GM23248 (cell line): ENCODE measurements at regions not wholly inside any gene's neighbourhood (a gene's known extent, or its start where the extent isn't known, plus 50 kb on each side); places are given as distances from the start of the nearest gene placed in this dataset.

ENCODE experiments used
- DNase-seq: peaks from one replicate; pipeline ENCODE4 v3.0.0-alpha.2; 2015
- H2AFZ ChIP-seq: fragments of 200-600 bp; sonication (generic); 2 replicates; pipeline ENCODE4 v1.6.1; 2016; ENCODE audit warnings: antibody characterized with exemption
- H3F3A ChIP-seq: fragments of 200-600 bp; sonication (generic); 2 replicates; pipeline ENCODE4 v1.6.1; 2016; ENCODE audit warnings: mild to moderate bottlenecking, antibody characterized with exemption, mixed run types; ENCODE audit not compliant: insufficient read depth
- H3K27ac ChIP-seq: fragments of 200-600 bp; sonication (generic); 2 replicates; pipeline ENCODE4 v1.5.1; 2016; ENCODE audit warnings: mild to moderate bottlenecking
- H3K27me3 ChIP-seq: fragments of 200-600 bp; sonication (generic); replicated peaks from 2 replicates; pipeline ENCODE4 v1.6.1; 2016; ENCODE audit warnings: mild to moderate bottlenecking; ENCODE audit not compliant: insufficient read depth
- H3K36me3 ChIP-seq: fragments of 200-600 bp; sonication (generic); 2 replicates; pipeline ENCODE4 v1.6.1; 2016; ENCODE audit warnings: low read depth, mild to moderate bottlenecking
- H3K4me1 ChIP-seq: fragments of 200-600 bp; sonication (generic); 2 replicates; pipeline ENCODE4 v1.6.1; 2016; ENCODE audit warnings: mild to moderate bottlenecking; ENCODE audit not compliant: insufficient read depth
- H3K4me2 ChIP-seq: fragments of 200-600 bp; sonication (generic); one replicate; pipeline ENCODE4 v1.6.1; 2016; ENCODE audit warnings: mild to moderate bottlenecking; ENCODE audit not compliant: unreplicated experiment
- H3K4me3 ChIP-seq: fragments of 200-600 bp; sonication (generic); 2 replicates; pipeline ENCODE4 v1.5.1; 2016; ENCODE audit warnings: mild to moderate bottlenecking
- H3K79me2 ChIP-seq: fragments of 200-600 bp; sonication (generic); 2 replicates; pipeline ENCODE4 v1.6.1; 2016; ENCODE audit warnings: mild to moderate bottlenecking; ENCODE audit not compliant: insufficient read depth
- H3K9ac ChIP-seq: fragments of 200-600 bp; sonication (generic); 2 replicates; pipeline ENCODE4 v1.6.1; 2016; ENCODE audit warnings: mild to moderate bottlenecking
- H3K9me2 ChIP-seq: fragments of 200-600 bp; sonication (generic); 2 replicates; pipeline ENCODE4 v1.6.1; 2016; ENCODE audit warnings: mixed run types, mild to moderate bottlenecking, moderate library complexity; ENCODE audit not compliant: insufficient read depth
- H3K9me3 ChIP-seq: fragments of 200-600 bp; sonication (generic); one replicate; pipeline ENCODE4 v1.6.1; 2017; ENCODE audit warnings: low read depth
- H4K20me1 ChIP-seq: fragments of 200-600 bp; sonication (generic); 2 replicates; pipeline ENCODE4 v1.6.0; 2016; ENCODE audit not compliant: insufficient read depth
- EZH2 ChIP-seq: fragments of 200-600 bp; sonication (generic); IDR thresholded peaks from 2 replicates; pipeline ENCODE4 v1.6.1; 2018; ENCODE audit warnings: antibody characterized with exemption, mild to moderate bottlenecking; ENCODE audit not compliant: insufficient read depth, poor library complexity, severe bottlenecking
- EZH2phosphoT487 ChIP-seq: fragments of 200-600 bp; sonication (generic); IDR thresholded peaks from 2 replicates; pipeline ENCODE4 v1.6.1; 2018; ENCODE audit warnings: antibody characterized with exemption, moderate library complexity, mild to moderate bottlenecking, low read depth; ENCODE audit not compliant: insufficient read depth
- WGBS, 2 experiments: methylation state at CpG; one replicate each; pipeline ENCODE4 v1.1.6; 2015 to 2017; ENCODE audit warnings: low lambda C conversion rate in 2 of 2, low coverage in 1 of 2; ENCODE audit errors: missing lambda C conversion rate in 2 of 2; 5-methylcytosine and 5-hydroxymethylcytosine counted together
- in situ Hi-C: fragments of 300-500 bp; cut with MboI; formaldehyde crosslinking; loops from 2 replicates; pipeline ENCODE4 v1.15.0; 2020

DNA sequence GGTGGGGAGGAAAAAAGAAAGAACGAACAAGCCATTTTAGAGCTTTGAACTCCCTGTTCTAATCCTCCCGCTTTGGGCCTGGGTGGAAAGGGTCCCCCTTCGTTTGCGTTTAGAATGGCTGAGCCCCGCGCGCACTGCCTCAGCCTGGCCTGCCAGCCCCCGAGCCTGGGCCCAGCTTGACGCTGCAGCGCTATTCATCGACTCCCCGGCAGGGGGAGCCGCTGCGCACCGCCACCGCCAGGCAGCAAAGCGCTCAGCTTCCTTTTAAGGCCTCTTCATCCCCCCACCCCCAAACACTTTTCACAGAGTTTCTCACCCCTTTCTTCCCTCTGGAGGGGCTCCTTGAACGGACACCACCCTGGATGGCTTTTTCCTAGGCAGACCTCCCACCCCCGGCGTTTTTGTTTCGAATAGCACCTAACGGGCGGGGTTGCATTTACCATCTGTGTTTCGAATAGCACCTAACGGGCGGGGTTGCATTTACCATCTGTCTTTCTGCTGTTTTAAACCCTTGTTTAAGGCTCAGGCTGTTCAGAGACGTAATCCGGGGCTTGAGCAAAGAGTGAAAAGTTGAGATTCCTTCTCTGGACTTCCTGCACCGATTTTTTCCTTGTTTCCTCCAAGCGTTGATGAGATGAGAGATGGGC is 56.4 kb upstream of the PIWIL1 start:
- Histone ChIP-seq H3K9me2 (no peaks in the 10 kb centered on the region), H3K27me3 (no peaks in the 10 kb centered on the region), H3K9ac (peak overlapping the region; percentile 65), H3K79me2 (no peaks in the 10 kb centered on the region), H3K27ac (no peak overlapping the region), H4K20me1 (no peaks in the 10 kb centered on the region), H3K4me1 (0 out of 2 replicates have a peak, but pooled peaks cover 4% of the 10 kb centered on the region), H2AFZ (peak overlapping the region; percentile 96), H3K9me3 (no peaks in the 10 kb centered on the region), H3K4me2 (peak overlapping the region; percentile 95), H3F3A (no peaks in the 10 kb centered on the region), H3K4me3 (peak overlapping the region; percentile 73), H3K36me3 (no peaks in the 10 kb centered on the region)
- TF ChIP-seq EZH2 = no peak
- TF ChIP-seq EZH2phosphoT487 = no peak
- in situ Hi-C loops = no loop called here
- WGBS, 2 experiments = 3 to 4% methylated on average over 30 of the region's 30 CpGs
- DNase-seq = peak; percentile 59

DNA sequence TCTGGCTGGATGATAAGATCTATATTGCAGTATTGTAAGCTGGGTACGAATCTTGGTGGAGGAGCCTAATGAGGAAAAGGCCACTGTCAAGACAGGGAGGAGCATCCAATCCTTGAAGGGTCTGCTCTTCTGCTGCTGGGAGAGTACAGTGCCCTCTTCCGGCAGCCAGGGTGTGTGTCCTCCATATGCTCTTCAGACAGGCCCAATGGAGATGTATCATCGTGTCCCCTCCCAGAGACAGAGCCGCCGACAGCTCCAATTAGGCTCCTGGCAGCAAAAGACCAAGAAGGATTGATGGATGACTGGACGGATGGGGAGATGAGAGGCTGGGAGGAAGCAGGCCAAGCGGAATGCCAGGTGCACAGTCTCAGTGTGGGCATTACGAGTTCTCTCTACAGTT is 51.6 kb upstream of the PIWIL1 start:
- no peak for DNase-seq
- Histone ChIP-seq H3K27me3 (no peaks in the 10 kb centered on the region), H3F3A (no peaks in the 10 kb centered on the region), H2AFZ (no peak overlapping the region), H3K27ac (no peak overlapping the region), H4K20me1 (no peaks in the 10 kb centered on the region), H3K4me1 (no peaks in the 10 kb centered on the region), H3K9me3 (no peaks in the 10 kb centered on the region), H3K9ac (no peak overlapping the region), H3K4me2 (no peak overlapping the region), H3K36me3 (no peaks in the 10 kb centered on the region), H3K79me2 (no peaks in the 10 kb centered on the region), H3K4me3 (no peak overlapping the region), H3K9me2 (no peaks in the 10 kb centered on the region)
- TF ChIP-seq EZH2phosphoT487 = no peak
- no peak for TF ChIP-seq EZH2
- in situ Hi-C loops = no loop called here
- 36 to 40% methylated on average over 8 of the region's 8 CpGs for WGBS, 2 experiments

DNA sequence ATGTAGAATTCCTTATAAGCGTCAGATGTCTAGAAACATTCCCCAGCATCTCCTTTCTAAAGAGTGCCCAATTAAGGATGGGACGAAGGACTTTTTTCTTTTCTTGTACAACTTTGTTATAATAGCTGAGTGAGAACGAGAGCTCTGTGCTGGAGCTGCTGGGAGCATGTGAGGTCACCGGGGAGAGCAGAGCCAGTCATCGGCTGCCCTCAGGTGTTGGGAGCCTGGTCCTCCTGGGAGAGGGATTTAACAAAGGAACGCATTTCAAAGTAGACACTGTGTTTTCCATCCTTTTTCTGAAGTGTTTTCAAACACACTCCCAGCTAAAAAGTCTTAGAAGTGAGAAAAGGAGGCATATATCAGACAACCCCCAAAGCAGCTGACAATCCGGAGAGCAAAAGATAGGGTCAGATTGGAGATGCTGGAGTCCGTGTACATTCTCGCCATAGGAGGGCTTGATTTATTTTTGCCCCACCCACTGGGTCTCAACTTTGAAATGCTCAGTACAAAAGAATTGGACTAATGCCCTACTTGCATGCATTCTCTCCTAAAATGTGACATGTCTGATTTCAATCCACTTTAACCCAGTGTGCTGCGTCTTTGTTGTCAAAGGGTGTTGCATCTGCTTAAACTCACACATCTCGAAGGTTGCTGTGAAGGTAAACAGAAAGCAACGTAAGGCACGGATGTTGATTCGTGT is 50.8 kb upstream of the PIWIL1 start:
- no peak overlapping the region for H3K4me2 ChIP-seq
- H2AFZ ChIP-seq = no peak overlapping the region
- no peak overlapping the region for H3K9ac ChIP-seq
- H3K9me3 ChIP-seq = no peaks in the 10 kb centered on the region
- in situ Hi-C loops = no loop called here
- H3K4me3 ChIP-seq = no peak overlapping the region
- H4K20me1 ChIP-seq = no peaks in the 10 kb centered on the region
- H3K79me2 ChIP-seq = no peaks in the 10 kb centered on the region
- no peaks in the 10 kb centered on the region for H3K36me3 ChIP-seq
- no peak overlapping the region for H3K27ac ChIP-seq
- no peaks in the 10 kb centered on the region for H3F3A ChIP-seq
- WGBS, 2 experiments = 21 to 22% methylated on average over 14 of the region's 14 CpGs
- no peaks in the 10 kb centered on the region for H3K27me3 ChIP-seq
- no peaks in the 10 kb centered on the region for H3K4me1 ChIP-seq
- no peaks in the 10 kb centered on the region for H3K9me2 ChIP-seq
- TF ChIP-seq EZH2phosphoT487 = no peak
- TF ChIP-seq EZH2 = no peak
- no peak for DNase-seq
